Activated CD4-positive, alpha-beta T cell treated with anti-CD3 and anti-CD28 coated beads for 24 hours (primary cell): ENCODE measurements at regions not wholly inside any gene's neighbourhood (a gene's known extent, or its start where the extent isn't known, plus 50 kb on each side); places are given as distances from the start of the nearest gene placed in this dataset.

Experiments used
- DNase-seq, 2 donors: peaks; one replicate each; pipeline ENCODE4 v3.0.0-alpha.2; 2020; ENCODE audit warnings: low read depth in 2 of 2

- no peak for DNase-seq
These were observed 82.8 kb upstream of the HAAO start for GRCh38 chr2:42874949-42875801.

GRCh38 chr2:42872721-42873120, 80.3 kb upstream of the HAAO start:
- no peak for DNase-seq

GRCh38 chr2:42871372-42871771, 79.0 kb upstream of the HAAO start:
- DNase-seq, result no peak

GRCh38 chr2:42868874-42869273, 76.5 kb upstream of the HAAO start:
- no peak for DNase-seq

- DNase-seq, result no peak
These were observed 75.7 kb upstream of the HAAO start for GRCh38 chr2:42868096-42868495.

- DNase-seq, result no peak
These were observed 75.0 kb upstream of the HAAO start for GRCh38 chr2:42867093-42868065.

GRCh38 chr2:42865884-42866881, 73.8 kb upstream of the HAAO start:
- no peak for DNase-seq

- no peak for DNase-seq
These were observed 72.4 kb upstream of the HAAO start for GRCh38 chr2:42864641-42865280.

GRCh38 chr2:42864222-42864621, 71.8 kb upstream of the HAAO start:
- DNase-seq, result no peak

GRCh38 chr2:42863751-42864150, 71.4 kb upstream of the HAAO start:
- DNase-seq, result no peak

GRCh38 chr2:42863320-42863719, 70.9 kb upstream of the HAAO start:
- no peak for DNase-seq

- no peak for DNase-seq
These were observed 70.3 kb upstream of the HAAO start for GRCh38 chr2:42862669-42863185.

- DNase-seq, result no peak
These were observed 68.9 kb upstream of the HAAO start for GRCh38 chr2:42861321-42861720.

GRCh38 chr2:42860319-42861094, 68.1 kb upstream of the HAAO start:
- DNase-seq, result no peak

GRCh38 chr2:42859791-42860190, 67.4 kb upstream of the HAAO start:
- no peak for DNase-seq

GRCh38 chr2:42859006-42859552, 66.7 kb upstream of the HAAO start:
- DNase-seq, result peak; percentile 64 to 68

GRCh38 chr2:42858140-42859005, 66.0 kb upstream of the HAAO start:
- DNase-seq, result no peak

GRCh38 chr2:42856891-42857632, 64.7 kb upstream of the HAAO start:
- DNase-seq, result no peak
